Natural killer cell (primary cell): ENCODE measurements at regions not wholly inside any gene's neighbourhood (a gene's known extent, or its start where the extent isn't known, plus 50 kb on each side); places are given as distances from the start of the nearest gene placed in this dataset.

Experiments used
- ATAC-seq, 3 donors: fragments of 150-1000 bp in 2 of 3; fragments of 200-7000 bp in 1 of 3; cut with Tn5 transposase; 1 replicate in 1 of 3; 2 replicates in 2 of 3; pipeline ENCODE4 v1.10.0; 2021; ENCODE audit warnings: mild to moderate bottlenecking in 2 of 3, moderate library complexity in 2 of 3
- DNase-seq, 2 donors: peaks; one replicate each; pipeline versions ENCODE4 v3.0.0 to v3.0.0-alpha.2; 2013 to 2021; ENCODE audit warnings: mixed read lengths in 1 of 2
- H3K27ac ChIP-seq: one replicate; pipeline ENCODE4 v1.5.1; 2013; ENCODE audit warnings: mild to moderate bottlenecking, low read length
- H3K27me3 ChIP-seq: one replicate; pipeline ENCODE4 v1.6.1; 2013; ENCODE audit warnings: low read length; ENCODE audit not compliant: control insufficient read depth, insufficient read depth
- H3K36me3 ChIP-seq: one replicate; pipeline ENCODE4 v1.6.1; 2013; ENCODE audit warnings: low read length; ENCODE audit not compliant: control insufficient read depth, insufficient read depth
- H3K4me1 ChIP-seq: one replicate; pipeline ENCODE4 v1.6.1; 2013; ENCODE audit warnings: low read length; ENCODE audit not compliant: control insufficient read depth, insufficient read depth
- H3K4me3 ChIP-seq: one replicate; pipeline ENCODE4 v1.5.1; 2013; ENCODE audit warnings: low read length
- H3K9me3 ChIP-seq: one replicate; pipeline ENCODE4 v1.6.1; 2013; ENCODE audit warnings: low read length; ENCODE audit not compliant: control insufficient read depth, insufficient read depth
- H3K27ac Mint-ChIP-seq, 2 donors: one replicate each; pipeline ENCODE4 v1.8.0; 2022; ENCODE audit warnings: mild to moderate bottlenecking in 2 of 2, mixed read lengths in 2 of 2, moderate library complexity in 1 of 2
- H3K27me3 Mint-ChIP-seq, 2 donors: one replicate each; pipeline ENCODE4 v1.8.0; 2022; ENCODE audit warnings: low read depth in 2 of 2, mixed read lengths in 2 of 2
- H3K36me3 Mint-ChIP-seq: one replicate; pipeline ENCODE4 v1.8.0; 2022; ENCODE audit warnings: mixed read lengths
- H3K4me1 Mint-ChIP-seq, 2 donors: one replicate each; pipeline ENCODE4 v1.8.0; 2022; ENCODE audit warnings: mixed read lengths in 2 of 2
- H3K4me3 Mint-ChIP-seq: one replicate; pipeline ENCODE4 v1.8.0; 2022; ENCODE audit warnings: mild to moderate bottlenecking, moderate library complexity, mixed read lengths
- H3K9me3 Mint-ChIP-seq, 2 donors: one replicate each; pipeline ENCODE4 v1.8.0; 2022; ENCODE audit warnings: mixed read lengths in 2 of 2
- CTCF ChIP-seq: fragments of 200-600 bp; IDR thresholded peaks from one replicate; pipeline ENCODE4 v1.8.0; 2022; ENCODE audit warnings: antibody characterized with exemption
- WGBS: methylation state at CpG from one replicate; pipeline ENCODE4 v1.1.7; 2013; ENCODE audit warnings: missing lambda C conversion rate; ENCODE audit not compliant: insufficient coverage; 5-methylcytosine and 5-hydroxymethylcytosine counted together
- intact Hi-C: fragments of 100-400 bp; cut with micrococcal nuclease; formaldehyde crosslinking; loops from one replicate; pipeline ENCODE4 v1.14.2; 2022

- Histone ChIP-seq H3K27me3 (no peaks in the 10 kb centered on the region), H3K27ac (no peak overlapping the region), H3K4me3 (no peak overlapping the region), H3K36me3 (no peaks in the 10 kb centered on the region), H3K9me3 (no peaks in the 10 kb centered on the region), H3K4me1 (no peaks in the 10 kb centered on the region)
- Mint-ChIP-seq H3K4me3 (no peak overlapping the region), H3K4me1 (no peaks in the 10 kb centered on the region), H3K27me3 (no peaks in the 10 kb centered on the region), H3K36me3 (peaks cover 9% of the 10 kb centered on the region), H3K27ac (no peak overlapping the region), H3K9me3 (peaks cover 19 to 20% of the 10 kb centered on the region in 2 donors)
- no peak for ATAC-seq
- no peak for DNase-seq
- 67% methylated on average over 1 of the region's 1 CpG for WGBS
- intact Hi-C loops: no loop called here
- TF ChIP-seq CTCF: no peak
Observed at GRCh38 chr11:79918846-79919245, 478.0 kb upstream of the TENM4 start.

- H3K36me3 Mint-ChIP-seq: no peaks in the 10 kb centered on the region
- H3K4me3 ChIP-seq: no peak overlapping the region
- DNase-seq (no peak), ATAC-seq (no peak)
- H3K27me3 Mint-ChIP-seq: no peaks in the 10 kb centered on the region
- no peaks in the 10 kb centered on the region for H3K9me3 ChIP-seq
- H3K4me1 ChIP-seq: no peaks in the 10 kb centered on the region
- H3K27me3 ChIP-seq: no peaks in the 10 kb centered on the region
- no peaks in the 10 kb centered on the region for H3K4me1 Mint-ChIP-seq
- intact Hi-C loops: no loop called here
- H3K9me3 Mint-ChIP-seq: peaks cover 11 to 14% of the 10 kb centered on the region in 2 donors
- H3K4me3 Mint-ChIP-seq: no peak overlapping the region
- no peak for TF ChIP-seq CTCF
- no peak overlapping the region for H3K27ac ChIP-seq
- H3K36me3 ChIP-seq: no peaks in the 10 kb centered on the region
- WGBS: 90% methylated on average over 8 of the region's 8 CpGs
- no peak overlapping the region for H3K27ac Mint-ChIP-seq
Observed at GRCh38 chr11:79906164-79906563, 465.3 kb upstream of the TENM4 start.

GRCh38 chr11:79902493-79902892, 461.7 kb upstream of the TENM4 start:
- intact Hi-C loops: no loop called here
- no peak overlapping the region for H3K4me3 ChIP-seq
- no peaks in the 10 kb centered on the region for H3K27me3 ChIP-seq
- DNase-seq: no peak
- H3K36me3 Mint-ChIP-seq: no peaks in the 10 kb centered on the region
- WGBS: 92% methylated on average over 1 of the region's 2 CpGs
- no peak overlapping the region for H3K27ac Mint-ChIP-seq
- H3K4me3 Mint-ChIP-seq: no peak overlapping the region
- no peaks in the 10 kb centered on the region for H3K4me1 Mint-ChIP-seq
- no peak for ATAC-seq
- H3K4me1 ChIP-seq: no peaks in the 10 kb centered on the region
- H3K27me3 Mint-ChIP-seq: no peaks in the 10 kb centered on the region
- no peak overlapping the region for H3K27ac ChIP-seq
- peaks cover 12 to 23% of the 10 kb centered on the region in 2 donors for H3K9me3 Mint-ChIP-seq
- no peaks in the 10 kb centered on the region for H3K36me3 ChIP-seq
- no peak for TF ChIP-seq CTCF
- no peaks in the 10 kb centered on the region for H3K9me3 ChIP-seq

GRCh38 chr11:79897896-79898295, 457.1 kb upstream of the TENM4 start:
- ATAC-seq (no peak), DNase-seq (no peak)
- no peak overlapping the region for H3K27ac Mint-ChIP-seq
- WGBS: 82% methylated on average over 1 of the region's 1 CpG
- Histone ChIP-seq H3K36me3 (no peaks in the 10 kb centered on the region), H3K27me3 (no peaks in the 10 kb centered on the region), H3K27ac (no peak overlapping the region), H3K9me3 (no peaks in the 10 kb centered on the region), H3K4me3 (no peak overlapping the region), H3K4me1 (no peaks in the 10 kb centered on the region)
- intact Hi-C loops: no loop called here
- TF ChIP-seq CTCF: no peak
- H3K4me1 Mint-ChIP-seq: no peaks in the 10 kb centered on the region
- no peak overlapping the region for H3K4me3 Mint-ChIP-seq
- peaks cover 13 to 23% of the 10 kb centered on the region in 2 donors for H3K9me3 Mint-ChIP-seq
- no peaks in the 10 kb centered on the region for H3K36me3 Mint-ChIP-seq
- no peaks in the 10 kb centered on the region for H3K27me3 Mint-ChIP-seq
